ENCODE measurements at regions not wholly inside any gene's neighbourhood (a gene's known extent, or its start where the extent isn't known, plus 50 kb on each side); places are given as distances from the start of the nearest gene placed in this dataset.

GRCh38 chr9:89731262-89732182, 126.7 kb downstream of the GADD45G start:
- TF ChIP-seq GATA3 (IDR thresholded peaks at IDR 0.05; ENCODE audit: low read depth, low read length) (no peak), GATA2 (IDR thresholded peaks at IDR 0.05; ENCODE audit: low read depth, low read length) (no peak)

All from SH-SY5Y (cell line).